ENCODE measurements at regions not wholly inside any gene's neighbourhood (a gene's known extent, or its start where the extent isn't known, plus 50 kb on each side); places are given as distances from the start of the nearest gene placed in this dataset.

DNA sequence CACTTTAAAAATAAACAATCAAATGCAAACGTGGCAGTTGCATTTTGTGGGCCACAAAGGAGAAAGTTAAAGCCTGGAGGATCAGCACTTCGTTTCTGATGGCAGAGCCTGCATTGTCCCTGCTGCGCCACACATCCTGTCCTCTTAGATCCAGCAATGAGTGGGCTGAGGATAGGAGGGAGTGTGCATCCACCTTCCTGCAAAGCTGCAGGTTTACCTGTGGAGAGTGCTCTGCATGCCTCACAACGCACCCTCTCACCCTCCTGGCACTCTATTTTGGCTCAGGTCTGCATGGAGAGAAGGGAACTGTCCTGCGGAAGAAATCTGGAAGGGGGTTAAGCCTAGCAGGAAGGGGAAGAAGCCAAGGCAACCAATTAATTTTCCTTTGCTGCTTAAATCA is 212.2 kb upstream of the SLC24A2 start:
- ATAC-seq (ENCODE audit: insufficient number of reproducible peaks, low FRiP score, low read depth) (no peak), DNase-seq (ENCODE audit: low spot score) (no peak)
- Histone ChIP-seq H3K4me1 (ENCODE audit: control insufficient read depth in 1 of 2, low read depth in 2 of 2) (no peaks in the 10 kb centered on the region), H3K4me3 (no peak overlapping the region), H3K9me3 (no peaks in the 10 kb centered on the region), H3K27ac (no peak overlapping the region), H3K36me3 (no peaks in the 10 kb centered on the region), H3K27me3 (replicated peaks; ENCODE audit: insufficient read depth) (no peaks in the 10 kb centered on the region)
- TF ChIP-seq, protein P1, sequence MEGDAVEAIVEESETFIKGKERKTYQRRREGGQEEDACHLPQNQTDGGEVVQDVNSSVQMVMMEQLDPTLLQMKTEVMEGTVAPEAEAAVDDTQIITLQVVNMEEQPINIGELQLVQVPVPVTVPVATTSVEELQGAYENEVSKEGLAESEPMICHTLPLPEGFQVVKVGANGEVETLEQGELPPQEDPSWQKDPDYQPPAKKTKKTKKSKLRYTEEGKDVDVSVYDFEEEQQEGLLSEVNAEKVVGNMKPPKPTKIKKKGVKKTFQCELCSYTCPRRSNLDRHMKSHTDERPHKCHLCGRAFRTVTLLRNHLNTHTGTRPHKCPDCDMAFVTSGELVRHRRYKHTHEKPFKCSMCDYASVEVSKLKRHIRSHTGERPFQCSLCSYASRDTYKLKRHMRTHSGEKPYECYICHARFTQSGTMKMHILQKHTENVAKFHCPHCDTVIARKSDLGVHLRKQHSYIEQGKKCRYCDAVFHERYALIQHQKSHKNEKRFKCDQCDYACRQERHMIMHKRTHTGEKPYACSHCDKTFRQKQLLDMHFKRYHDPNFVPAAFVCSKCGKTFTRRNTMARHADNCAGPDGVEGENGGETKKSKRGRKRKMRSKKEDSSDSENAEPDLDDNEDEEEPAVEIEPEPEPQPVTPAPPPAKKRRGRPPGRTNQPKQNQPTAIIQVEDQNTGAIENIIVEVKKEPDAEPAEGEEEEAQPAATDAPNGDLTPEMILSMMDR (IDR thresholded peaks at IDR 0.05) = no peak

DNA sequence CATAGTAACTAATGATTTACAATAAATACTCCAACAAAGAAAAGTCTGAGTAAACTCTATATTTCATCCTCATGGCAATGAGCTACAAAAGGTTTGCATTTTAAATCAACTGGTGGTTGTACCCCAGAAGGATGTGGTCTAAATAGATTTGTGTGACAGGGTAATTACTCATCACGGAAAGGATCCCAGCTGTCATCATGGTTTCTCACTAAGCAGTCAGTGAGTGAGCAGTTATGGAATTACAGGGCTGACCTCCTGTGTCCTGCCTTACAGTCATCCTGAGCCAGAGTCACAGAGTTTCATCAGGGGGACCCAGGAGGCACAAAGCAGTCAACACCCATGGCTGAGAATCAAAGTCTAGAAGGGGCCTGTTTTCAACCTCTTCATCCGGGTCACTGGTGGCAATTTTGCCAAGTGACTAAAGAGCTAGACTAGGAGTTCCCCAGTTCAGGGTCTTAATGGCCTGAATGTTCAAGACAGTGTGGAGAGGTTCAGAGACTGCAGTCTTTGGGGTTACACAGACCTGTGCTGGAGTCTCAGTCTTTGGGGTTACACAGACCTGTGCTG is 210.7 kb upstream of the SLC24A2 start:
- ATAC-seq (ENCODE audit: insufficient number of reproducible peaks, low FRiP score, low read depth) (no peak), DNase-seq (ENCODE audit: low spot score) (no peak)
- no peak overlapping the region for H3K27ac ChIP-seq
- no peaks in the 10 kb centered on the region for H3K36me3 ChIP-seq
- H3K27me3 ChIP-seq (replicated peaks; ENCODE audit: insufficient read depth) = no peaks in the 10 kb centered on the region
- no peaks in the 10 kb centered on the region for H3K4me1 ChIP-seq (ENCODE audit: control insufficient read depth in 1 of 2, low read depth in 2 of 2)
- H3K9me3 ChIP-seq = no peaks in the 10 kb centered on the region
- H3K4me3 ChIP-seq = no peak overlapping the region
- TF ChIP-seq, protein P1 (IDR thresholded peaks at IDR 0.05) = no peak

DNA sequence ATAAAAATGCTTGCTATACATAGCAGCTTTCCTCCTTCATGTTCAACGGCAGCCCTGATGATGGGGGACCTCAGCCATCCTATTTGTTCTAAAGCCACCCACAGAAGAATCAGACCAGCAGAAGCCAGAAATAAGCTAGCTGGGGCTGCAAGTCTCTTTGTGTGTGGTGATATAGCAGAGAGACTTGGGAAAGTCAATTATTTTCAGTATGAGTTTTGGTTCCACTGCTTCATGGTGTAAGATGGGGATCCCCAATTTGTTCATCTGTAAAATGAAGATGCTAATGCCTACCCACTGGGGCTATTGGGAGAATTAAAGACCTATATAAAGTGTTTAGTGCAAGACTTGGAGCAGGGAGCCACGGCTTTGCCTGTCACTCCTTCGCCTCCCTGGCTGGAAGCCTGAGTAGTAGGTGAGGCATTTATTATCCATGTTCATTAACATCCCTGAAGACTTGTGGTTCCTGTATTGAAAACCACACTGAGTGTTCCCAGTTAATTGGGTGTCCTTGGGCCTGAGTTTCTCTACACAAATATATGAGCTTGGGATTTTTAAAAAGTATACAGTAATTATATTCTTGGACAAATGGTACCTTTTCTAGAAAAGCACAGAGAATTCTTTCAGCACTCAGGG is 210.1 kb upstream of the SLC24A2 start:
- H3K36me3 ChIP-seq = no peaks in the 10 kb centered on the region
- no peak for DNase-seq (ENCODE audit: low spot score)
- H3K27ac ChIP-seq = no peak overlapping the region
- H3K27me3 ChIP-seq (replicated peaks; ENCODE audit: insufficient read depth) = no peaks in the 10 kb centered on the region
- no peak overlapping the region for H3K4me3 ChIP-seq
- TF ChIP-seq, protein P1 (IDR thresholded peaks at IDR 0.05) = no peak
- no peaks in the 10 kb centered on the region for H3K4me1 ChIP-seq (ENCODE audit: control insufficient read depth in 1 of 2, low read depth in 2 of 2)
- ATAC-seq (ENCODE audit: insufficient number of reproducible peaks, low FRiP score, low read depth) = no peak
- H3K9me3 ChIP-seq = no peaks in the 10 kb centered on the region

DNA sequence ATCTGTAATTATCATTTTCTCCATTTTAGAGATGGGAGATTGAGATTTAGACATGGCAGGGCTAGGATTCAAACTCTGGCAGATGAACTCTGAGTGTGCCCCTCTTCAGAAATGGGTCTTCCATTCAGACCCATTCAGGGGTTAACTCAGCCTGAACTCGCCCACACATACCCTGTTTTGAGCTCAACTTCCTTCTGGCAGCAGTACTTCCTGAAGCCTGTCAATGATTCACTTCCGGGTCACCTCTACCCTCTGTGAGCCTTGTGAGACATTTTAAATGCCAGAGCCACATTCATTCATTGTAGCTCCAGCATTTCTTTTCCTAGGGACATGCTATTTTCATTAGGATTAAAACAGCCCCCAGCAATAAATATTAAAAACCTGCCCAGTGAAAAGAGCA is 209.3 kb upstream of the SLC24A2 start:
- TF ChIP-seq, protein P1 (IDR thresholded peaks at IDR 0.05) = no peak
- H3K27me3 ChIP-seq (replicated peaks; ENCODE audit: insufficient read depth) = no peaks in the 10 kb centered on the region
- no peak overlapping the region for H3K27ac ChIP-seq
- no peak overlapping the region for H3K4me3 ChIP-seq
- ATAC-seq (ENCODE audit: insufficient number of reproducible peaks, low FRiP score, low read depth) (no peak), DNase-seq (ENCODE audit: low spot score) (no peak)
- H3K9me3 ChIP-seq = no peaks in the 10 kb centered on the region
- H3K4me1 ChIP-seq (ENCODE audit: control insufficient read depth in 1 of 2, low read depth in 2 of 2) = no peaks in the 10 kb centered on the region
- H3K36me3 ChIP-seq = no peaks in the 10 kb centered on the region

DNA sequence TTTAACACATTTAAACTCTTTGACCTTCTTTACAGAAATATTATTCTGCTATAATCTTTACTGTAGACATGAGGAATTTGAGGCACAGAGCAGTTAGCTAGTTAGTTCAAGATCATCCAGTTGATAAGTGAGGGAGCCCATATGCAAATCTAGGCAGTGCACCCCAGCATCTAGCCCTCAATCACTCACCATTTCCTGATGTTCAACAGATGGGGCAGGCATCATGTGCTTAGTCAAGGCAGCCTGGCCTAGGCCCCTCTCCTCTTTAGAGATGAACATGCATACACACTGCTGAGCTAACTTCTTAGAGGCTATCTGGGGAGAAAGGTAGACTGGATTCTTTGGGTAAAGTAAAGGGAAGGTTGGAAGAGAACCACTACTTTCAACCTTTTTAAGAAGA is 206.8 kb upstream of the SLC24A2 start:
- Histone ChIP-seq H3K27ac (no peak overlapping the region), H3K9me3 (no peaks in the 10 kb centered on the region), H3K4me1 (ENCODE audit: control insufficient read depth in 1 of 2, low read depth in 2 of 2) (no peaks in the 10 kb centered on the region), H3K4me3 (no peak overlapping the region), H3K27me3 (replicated peaks; ENCODE audit: insufficient read depth) (no peaks in the 10 kb centered on the region), H3K36me3 (no peaks in the 10 kb centered on the region)
- TF ChIP-seq, protein P1 (IDR thresholded peaks at IDR 0.05) = no peak
- DNase-seq (ENCODE audit: low spot score) (no peak), ATAC-seq (ENCODE audit: insufficient number of reproducible peaks, low FRiP score, low read depth) (no peak)
